Panc1 (cell line): ENCODE measurements at regions not wholly inside any gene's neighbourhood (a gene's known extent, or its start where the extent isn't known, plus 50 kb on each side); places are given as distances from the start of the nearest gene placed in this dataset.

Experiments used
- ATAC-seq: fragments of 200-7000 bp; cut with Tn5 transposase; 2 replicates; pipeline ENCODE4 v1.9.1; 2020; ENCODE audit warnings: mild to moderate bottlenecking, moderate library complexity
- BruUV-seq: library from RNA; stranded (reverse); fragments of 400-500 nt; replicated peaks from 2 replicates; lab custom pipeline; 2021; lab: Mats Ljungman, UMichigan
- CTCF ChIA-PET: fragments of 300-600 bp; sonication (Branson Sonifier 250); formaldehyde crosslinking; loops from one replicate; lab custom pipeline; 2022; ENCODE audit warnings: antibody characterized with exemption; lab: Charles Lee
- POLR2A ChIA-PET: fragments of 300-600 bp; sonication (Branson Sonifier 250); formaldehyde crosslinking; loops from one replicate; lab custom pipeline; 2022; ENCODE audit warnings: antibody characterized with exemption; lab: Charles Lee
- DNase-seq: peaks from one replicate; pipeline ENCODE4 v3.0.0-alpha.2; 2010; ENCODE audit warnings: low read depth, low spot score
- H3K27ac ChIP-seq: 2 replicates; pipeline ENCODE4 v1.5.1; 2011; ENCODE audit warnings: mild to moderate bottlenecking, low read length, inconsistent platforms
- H3K27me3 ChIP-seq: fragments of 200-500 bp; sonication (Bioruptor generic); 2 replicates; pipeline ENCODE4 v1.6.0; 2014; ENCODE audit warnings: low read length, inconsistent platforms; ENCODE audit not compliant: control insufficient read depth, insufficient read depth
- H3K36me3 ChIP-seq: fragments of 200-500 bp; sonication (Bioruptor generic); 2 replicates; pipeline ENCODE4 v1.5.1; 2014; ENCODE audit warnings: inconsistent platforms, mild to moderate bottlenecking, low read length, moderate library complexity; ENCODE audit not compliant: control insufficient read depth, insufficient read depth
- H3K4me1 ChIP-seq: 2 replicates; pipeline ENCODE4 v1.5.1; 2011; ENCODE audit warnings: inconsistent platforms, mild to moderate bottlenecking, low read length, moderate library complexity; ENCODE audit not compliant: control insufficient read depth, insufficient read depth
- H3K4me3 ChIP-seq, 2 experiments: 2 replicates each; pipeline ENCODE4 v1.5.1; 2011 to 2012; ENCODE audit warnings: low read depth in 2 of 2, low read length in 2 of 2, mild to moderate bottlenecking in 2 of 2, inconsistent platforms in 1 of 2, moderate library complexity in 1 of 2
- H3K9me3 ChIP-seq: fragments of 200-500 bp; sonication (Bioruptor generic); 2 replicates; pipeline ENCODE4 v1.5.1; 2014; ENCODE audit warnings: low read depth, mild to moderate bottlenecking, inconsistent platforms, low read length, moderate library complexity; ENCODE audit not compliant: control insufficient read depth, insufficient read depth
- CTCF ChIP-seq: fragments of 450-650 bp; IDR thresholded peaks from 2 replicates; pipeline ENCODE4 v1.5.1; 2017; ENCODE audit warnings: mild to moderate bottlenecking
- POLR2AphosphoS5 ChIP-seq: IDR thresholded peaks from 2 replicates; pipeline ENCODE4 v1.6.1; 2012; ENCODE audit warnings: mild to moderate bottlenecking, low read depth, low read length, moderate library complexity
- REST ChIP-seq, 2 experiments: IDR thresholded peaks; 2 replicates each; pipeline ENCODE4 v1.6.1; 2011 to 2012; ENCODE audit warnings: low read depth in 2 of 2, control low read depth in 1 of 2, low read length in 1 of 2, mild to moderate bottlenecking in 1 of 2, moderate library complexity in 1 of 2; ENCODE audit not compliant: insufficient read depth in 1 of 2
- SIN3A ChIP-seq: IDR thresholded peaks from 2 replicates; pipeline ENCODE4 v1.6.1; 2012; ENCODE audit warnings: low read depth, mild to moderate bottlenecking, low read length, moderate library complexity, borderline replicate concordance; ENCODE audit not compliant: insufficient read depth
- TCF7L2 ChIP-seq: IDR thresholded peaks from 2 replicates; pipeline ENCODE4 v1.6.1; 2011; ENCODE audit warnings: mild to moderate bottlenecking, low read depth, low read length, inconsistent platforms
- in situ Hi-C: cut with HindIII; loops from 2 replicates; pipeline ENCODE4 v1.10.0; 2016; ENCODE audit warnings: low sequenced_read_pairs, low pct_unique_long_range_greater_than_20kb
- intact Hi-C: fragments of 100-400 bp; cut with micrococcal nuclease; formaldehyde crosslinking; loops from one replicate; pipeline ENCODE4 v1.10.0; 2022; ENCODE audit not compliant: unreplicated experiment

DNA sequence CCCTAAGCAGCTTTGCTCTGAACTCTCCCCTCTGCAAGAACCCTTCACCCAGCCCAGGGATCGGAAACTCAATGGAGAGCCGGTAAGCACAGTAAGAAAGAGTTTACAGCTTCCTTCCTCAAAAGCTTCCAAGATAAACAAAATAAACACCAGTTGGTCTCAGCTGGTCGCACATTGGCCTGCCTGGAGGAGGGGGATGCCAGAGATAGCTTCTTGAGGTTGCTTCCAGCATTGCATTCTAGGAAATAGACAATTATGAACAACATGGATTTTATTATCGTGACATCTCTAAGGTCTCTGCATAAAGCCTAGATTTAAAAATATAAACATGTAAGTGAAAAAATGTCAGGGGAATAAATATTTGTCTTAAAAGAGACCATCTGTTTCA, 141.5 kb upstream of the PKDCC start:
- ATAC-seq (no peak), DNase-seq (no peak)
- POLR2A ChIA-PET: no interaction called here
- no peak for TF ChIP-seq SIN3A
- no peak for TF ChIP-seq CTCF
- TF ChIP-seq TCF7L2: no peak
- no peak for TF ChIP-seq REST (IDR thresholded peaks at IDR 0.05; ENCODE audit: insufficient read depth in 1 of 2, low read depth in 2 of 2, low read length in 1 of 2)
- no peak for TF ChIP-seq POLR2AphosphoS5
- CTCF ChIA-PET: no interaction called here
- Histone ChIP-seq H3K36me3 (no peaks in the 10 kb centered on the region), H3K4me1 (no peaks in the 10 kb centered on the region), H3K9me3 (no peaks in the 10 kb centered on the region), H3K27ac (no peak overlapping the region), H3K4me3 (no peak overlapping the region), H3K27me3 (peaks cover 4% of the 10 kb centered on the region)
- intact Hi-C loops (no loop called here), in situ Hi-C loops (no loop called here)
- no TSS peak for BruUV-seq

- POLR2A ChIA-PET: no interaction called here
Measured at GRCh38 chr2:41907141-41907540, 140.7 kb upstream of the PKDCC start.

More at GRCh38 chr2:41907141-41907540, 140.7 kb upstream of the PKDCC start:
- no TSS peak for BruUV-seq
- Histone ChIP-seq H3K36me3 (no peaks in the 10 kb centered on the region), H3K4me1 (no peaks in the 10 kb centered on the region), H3K27ac (no peak overlapping the region), H3K4me3 (no peak overlapping the region), H3K9me3 (no peaks in the 10 kb centered on the region), H3K27me3 (peaks cover 6% of the 10 kb centered on the region)
- ATAC-seq: no peak
- in situ Hi-C loops: no loop called here
- DNase-seq: no peak
- intact Hi-C loops: no loop called here
- TF ChIP-seq REST (IDR thresholded peaks at IDR 0.05; ENCODE audit: insufficient read depth in 1 of 2, low read depth in 2 of 2, low read length in 1 of 2) (no peak), POLR2AphosphoS5 (no peak), CTCF (no peak), SIN3A (no peak), TCF7L2 (no peak)
- CTCF ChIA-PET: no interaction called here
